Stimulated activated CD8-positive, alpha-beta memory T cell treated with anti-CD3 and anti-CD28 coated beads, Interleukin-15, amount 100 ng/mL, for 4 hours (primary cell): ENCODE measurements at regions not wholly inside any gene's neighbourhood (a gene's known extent, or its start where the extent isn't known, plus 50 kb on each side); places are given as distances from the start of the nearest gene placed in this dataset.
"Not testable (repeated sequence)": the region's sequence is repeated elsewhere in the genome, so short reads cannot be mapped to it uniquely, and the experiment has no call there.

ENCODE experiments used
- DNase-seq, 2 donors: peaks; one replicate each; pipeline ENCODE4 v3.0.0-alpha.2; 2020; ENCODE audit warnings: low read depth in 2 of 2

- no peak for DNase-seq
Measured at GRCh38 chr2:212913640-212914306, 237.6 kb downstream of the IKZF2 start.

- DNase-seq = no peak
Measured at GRCh38 chr2:212912445-212913103, 238.8 kb downstream of the IKZF2 start.

GRCh38 chr2:212911011-212911410 lies 240.4 kb downstream of the IKZF2 start:
- no peak for DNase-seq

GRCh38 chr2:212908682-212909435 lies 242.6 kb downstream of the IKZF2 start:
- DNase-seq = no peak

GRCh38 chr2:212908031-212908430 lies 243.4 kb downstream of the IKZF2 start:
- no peak for DNase-seq

- no peak for DNase-seq
Measured at GRCh38 chr2:212906620-212907019, 244.8 kb downstream of the IKZF2 start.

- DNase-seq = no peak
Measured at GRCh38 chr2:212905640-212906201, 245.7 kb downstream of the IKZF2 start.

- DNase-seq = no peak
Measured at GRCh38 chr2:212904646-212905045, 246.8 kb downstream of the IKZF2 start.

- DNase-seq = no peak
Measured at GRCh38 chr2:212903413-212903812, 248.0 kb downstream of the IKZF2 start.

- DNase-seq = no peak
Measured at GRCh38 chr2:212902421-212902820, 249.0 kb downstream of the IKZF2 start.

- no peak for DNase-seq
Measured at GRCh38 chr2:212901604-212902275, 249.7 kb downstream of the IKZF2 start.

- no peak for DNase-seq
Measured at GRCh38 chr2:212900715-212901114, 250.7 kb downstream of the IKZF2 start.

- no peak for DNase-seq
Measured at GRCh38 chr2:212898011-212898410, 253.4 kb downstream of the IKZF2 start.

GRCh38 chr2:212897296-212897695 lies 254.1 kb downstream of the IKZF2 start:
- no peak for DNase-seq

GRCh38 chr2:212894026-212894425 lies 257.4 kb downstream of the IKZF2 start:
- no peak for DNase-seq

- no peak for DNase-seq
Measured at GRCh38 chr2:212893216-212893615, 258.2 kb downstream of the IKZF2 start.

GRCh38 chr2:212892193-212892592 lies 259.2 kb downstream of the IKZF2 start:
- DNase-seq = no peak

- DNase-seq = no peak
Measured at GRCh38 chr2:212891580-212891979, 259.8 kb downstream of the IKZF2 start.

- DNase-seq = no peak
Measured at GRCh38 chr2:212882626-212883025, 268.8 kb downstream of the IKZF2 start.

- not testable (repeated sequence) for DNase-seq
Measured at GRCh38 chr2:212876556-212876955, 274.9 kb downstream of the IKZF2 start.

GRCh38 chr2:212875950-212876349 lies 275.5 kb downstream of the IKZF2 start:
- DNase-seq = not testable (repeated sequence)

- DNase-seq = no peak
Measured at GRCh38 chr2:212873256-212873655, 278.2 kb downstream of the IKZF2 start.
